IMR-90 (cell line): ENCODE measurements at regions not wholly inside any gene's neighbourhood (a gene's known extent, or its start where the extent isn't known, plus 50 kb on each side); places are given as distances from the start of the nearest gene placed in this dataset.

Source experiments
- ATAC-seq: fragments of 200-7000 bp; cut with Tn5 transposase; 2 replicates; pipeline ENCODE4 v1.9.1; 2020; ENCODE audit warnings: low read depth, mild to moderate bottlenecking, moderate library complexity
- BruUV-seq: library from RNA; stranded (reverse); fragments of 400-500 nt; replicated peaks from 2 replicates; lab custom pipeline; 2021; lab: Mats Ljungman, UMichigan
- CTCF ChIA-PET: fragments of 300-600 bp; formaldehyde crosslinking; extraction: SDS; loops from one replicate; lab custom pipeline; 2021; ENCODE audit warnings: antibody characterized with exemption; lab: Yijun Ruan, JAX
- POLR2A ChIA-PET: fragments of 300-600 bp; sonication (Branson Sonifier 250); formaldehyde crosslinking; loops from one replicate; lab custom pipeline; 2022; ENCODE audit warnings: antibody characterized with exemption; ENCODE audit not compliant: unreplicated experiment; lab: Charles Lee
- DNase-seq: peaks from one replicate; pipeline ENCODE4 v3.0.0; 2013
- H2AFZ ChIP-seq: replicated peaks from 2 replicates; pipeline ENCODE3; 2013; ENCODE audit warnings: low read length, mild to moderate bottlenecking; ENCODE audit not compliant: poor library complexity
- H2AK5ac ChIP-seq: 2 replicates; pipeline ENCODE4 v1.6.1; 2013; ENCODE audit warnings: low read depth, low read length, inconsistent platforms
- H2AK9ac ChIP-seq: replicated peaks from 2 replicates; pipeline ENCODE3; 2013; ENCODE audit warnings: mild to moderate bottlenecking, low read depth, low read length, moderate library complexity; ENCODE audit not compliant: poor library complexity
- H2BK120ac ChIP-seq: 2 replicates; pipeline ENCODE4 v1.6.1; 2013; ENCODE audit warnings: low read depth, low read length, inconsistent platforms
- H2BK15ac ChIP-seq: 3 replicates; pipeline ENCODE4 v1.6.1; 2013; ENCODE audit warnings: low read depth, low read length, inconsistent platforms
- H2BK20ac ChIP-seq: 2 replicates; pipeline ENCODE4 v1.6.1; 2013; ENCODE audit warnings: low read depth, mild to moderate bottlenecking, inconsistent platforms, low read length, moderate library complexity
- H2BK5ac ChIP-seq: 2 replicates; pipeline ENCODE4 v1.6.1; 2013; ENCODE audit warnings: mild to moderate bottlenecking, low read depth, low read length, inconsistent platforms; ENCODE audit not compliant: poor library complexity, severe bottlenecking
- H3K14ac ChIP-seq: replicated peaks from 2 replicates; pipeline ENCODE4 v1.6.1; 2013; ENCODE audit warnings: low read depth, low read length, inconsistent platforms
- H3K18ac ChIP-seq: 2 replicates; pipeline ENCODE4 v1.6.1; 2013; ENCODE audit warnings: low read depth, low read length, control low read depth
- H3K23ac ChIP-seq: 2 replicates; pipeline ENCODE4 v1.6.1; 2013; ENCODE audit warnings: low read depth, low read length, inconsistent platforms
- H3K27ac ChIP-seq: 2 replicates; pipeline ENCODE4 v1.5.1; 2013; ENCODE audit warnings: mild to moderate bottlenecking, control low read depth, low read length; ENCODE audit not compliant: insufficient read depth
- H3K27me3 ChIP-seq: 2 replicates; pipeline ENCODE4 v1.6.1; 2013; ENCODE audit warnings: low read length; ENCODE audit not compliant: control insufficient read depth, insufficient read depth
- H3K36me3 ChIP-seq: 2 replicates; pipeline ENCODE4 v1.6.1; 2013; ENCODE audit warnings: low read length, mixed read lengths; ENCODE audit not compliant: control insufficient read depth, insufficient read depth
- H3K4ac ChIP-seq: 2 replicates; pipeline ENCODE4 v1.6.1; 2013; ENCODE audit warnings: low read depth, low read length, inconsistent platforms
- H3K4me1 ChIP-seq: 2 replicates; pipeline ENCODE4 v1.6.1; 2013; ENCODE audit warnings: low read length, mixed read lengths; ENCODE audit not compliant: control insufficient read depth, insufficient read depth
- H3K4me2 ChIP-seq: 2 replicates; pipeline ENCODE4 v1.6.1; 2013; ENCODE audit warnings: low read depth, mild to moderate bottlenecking, control low read depth, low read length, moderate library complexity
- H3K4me3 ChIP-seq: 2 replicates; pipeline ENCODE4 v1.5.1; 2013; ENCODE audit warnings: low read depth, mild to moderate bottlenecking, control low read depth, low read length, moderate library complexity; ENCODE audit not compliant: insufficient read depth
- H3K56ac ChIP-seq: 2 replicates; pipeline ENCODE4 v1.6.1; 2013; ENCODE audit warnings: low read length, inconsistent platforms; ENCODE audit not compliant: insufficient read depth; ENCODE audit errors: extremely low read depth
- H3K79me1 ChIP-seq, 2 experiments: 2 replicates each; pipeline ENCODE4 v1.6.1; 2013; ENCODE audit warnings: low read length in 2 of 2, inconsistent platforms in 1 of 2, low read depth in 1 of 2
- H3K9ac ChIP-seq: 2 replicates; pipeline ENCODE4 v1.6.1; 2013; ENCODE audit warnings: low read depth, low read length, control low read depth
- H3K9me1 ChIP-seq: 2 replicates; pipeline ENCODE4 v1.6.1; 2013; ENCODE audit warnings: low read length, inconsistent platforms; ENCODE audit not compliant: insufficient read depth
- H3K9me3 ChIP-seq: 2 replicates; pipeline ENCODE4 v1.6.1; 2013; ENCODE audit warnings: low read length; ENCODE audit not compliant: control insufficient read depth, insufficient read depth
- H4K20me1 ChIP-seq: 2 replicates; pipeline ENCODE4 v1.6.1; 2013; ENCODE audit warnings: low read length, inconsistent platforms; ENCODE audit not compliant: insufficient read depth
- H4K5ac ChIP-seq: 2 replicates; pipeline ENCODE4 v1.6.1; 2013; ENCODE audit warnings: mild to moderate bottlenecking, low read depth, low read length, control low read depth
- H4K8ac ChIP-seq, 2 experiments: 2 replicates each; pipeline ENCODE4 v1.6.1; 2013; ENCODE audit warnings: low read depth in 2 of 2, low read length in 2 of 2, control low read depth in 1 of 2, inconsistent platforms in 1 of 2
- H4K91ac ChIP-seq: 2 replicates; pipeline ENCODE4 v1.6.1; 2013; ENCODE audit warnings: low read depth, low read length, inconsistent platforms; ENCODE audit not compliant: insufficient read depth
- BHLHE40 ChIP-seq: fragments of 150-350 bp; IDR thresholded peaks from 2 replicates; pipeline ENCODE4 v1.6.1; 2016; ENCODE audit warnings: mild to moderate bottlenecking, low read depth, low read length
- CEBPB ChIP-seq: IDR thresholded peaks from 2 replicates; pipeline ENCODE4 v1.6.1; 2012; ENCODE audit warnings: low read depth, low read length, improper control_type of control experiment
- MAFK ChIP-seq: IDR thresholded peaks from 2 replicates; pipeline ENCODE4 v1.6.1; 2012; ENCODE audit warnings: low read depth, low read length, improper control_type of control experiment
- MXI1 ChIP-seq: IDR thresholded peaks from 2 replicates; pipeline ENCODE4 v1.6.1; 2012; ENCODE audit warnings: low read depth, mild to moderate bottlenecking, low read length, moderate library complexity, borderline replicate concordance
- POLR2A ChIP-seq: IDR thresholded peaks from 2 replicates; pipeline ENCODE4 v1.6.1; 2012; ENCODE audit warnings: mild to moderate bottlenecking, low read depth, low read length
- RCOR1 ChIP-seq: IDR thresholded peaks from 2 replicates; pipeline ENCODE4 v1.6.1; 2012; ENCODE audit warnings: mild to moderate bottlenecking, low read length, improper control_type of control experiment; ENCODE audit not compliant: insufficient replicate concordance
- RFX5 ChIP-seq: IDR thresholded peaks from 2 replicates; pipeline ENCODE4 v1.8.0; 2012; ENCODE audit warnings: low read depth, mild to moderate bottlenecking, low read length, moderate library complexity
- WGBS, 2 experiments: methylation state at CpG; one replicate each; pipeline versions ENCODE4 v1.1.5 to v1.1.7; 2013; ENCODE audit warnings: missing lambda C conversion rate in 2 of 2; ENCODE audit not compliant: insufficient read length in 1 of 2; ENCODE audit errors: extremely low coverage in 2 of 2; 5-methylcytosine and 5-hydroxymethylcytosine counted together
- dilution Hi-C: fragments of 300-500 bp; cut with HindIII; formaldehyde crosslinking; loops from one replicate; pipeline ENCODE4 v1.14.3; 2018; ENCODE audit warnings: low sequenced_read_pairs; ENCODE audit not compliant: unreplicated experiment
- in situ Hi-C: fragments of 300-500 bp; cut with MboI; formaldehyde crosslinking; loops from 3 replicates; pipeline ENCODE4 v1.14.3; 2019; ENCODE audit warnings: low sequenced_read_pairs, inconsistent platforms, mixed read lengths
- intact Hi-C: fragments of 100-400 bp; cut with micrococcal nuclease; formaldehyde crosslinking; loops from 2 replicates; pipeline ENCODE4 v1.10.0; 2022
- TF ChIP-seq, protein P1 (sequence below): fragments of 150-350 bp; IDR thresholded peaks from 2 replicates; pipeline ENCODE4 v1.6.1; 2017; ENCODE audit warnings: mild to moderate bottlenecking, antibody characterized with exemption, low read length, low read depth
- TF ChIP-seq, protein P2 (sequence below): conservative IDR thresholded peaks from 2 replicates; pipeline ENCODE4 v1.5.1; 2012; ENCODE audit warnings: mild to moderate bottlenecking, low read depth, low read length, improper control_type of control experiment

GRCh38 chr5:152861231-152861630, 456.2 kb upstream of the NMUR2 start:
- intact Hi-C loops, result no loop called here
- H4K5ac ChIP-seq, result no peak overlapping the region
- no peak overlapping the region for H2AK9ac ChIP-seq
- no peak overlapping the region for H2BK120ac ChIP-seq
- no peak overlapping the region for H2AK5ac ChIP-seq
- no TSS peak for BruUV-seq
- H3K36me3 ChIP-seq, result no peaks in the 10 kb centered on the region
- no peak overlapping the region for H4K8ac ChIP-seq
- no peaks in the 10 kb centered on the region for H3K9me1 ChIP-seq
- H4K91ac ChIP-seq, result no peak overlapping the region
- H3K9me3 ChIP-seq, result peaks cover 2% of the 10 kb centered on the region; the same call in 1 of the 2 replicates
- POLR2A ChIA-PET, result no interaction called here
- H2AFZ ChIP-seq, result no peak overlapping the region
- dilution Hi-C loops, result no loop called here
- CTCF ChIA-PET, result no interaction called here
- DNase-seq, result no peak
- no peak overlapping the region for H2BK5ac ChIP-seq
- H3K27me3 ChIP-seq, result no peaks in the 10 kb centered on the region
- no peak overlapping the region for H3K18ac ChIP-seq
- H2BK15ac ChIP-seq, result no peak overlapping the region
- in situ Hi-C loops, result no loop called here
- no peak overlapping the region for H3K4me2 ChIP-seq
- TF ChIP-seq POLR2A (no peak), MXI1 (no peak), RFX5 (no peak), MAFK (no peak), CEBPB (no peak), RCOR1 (no peak), BHLHE40 (no peak)
- TF ChIP-seq, protein P1, sequence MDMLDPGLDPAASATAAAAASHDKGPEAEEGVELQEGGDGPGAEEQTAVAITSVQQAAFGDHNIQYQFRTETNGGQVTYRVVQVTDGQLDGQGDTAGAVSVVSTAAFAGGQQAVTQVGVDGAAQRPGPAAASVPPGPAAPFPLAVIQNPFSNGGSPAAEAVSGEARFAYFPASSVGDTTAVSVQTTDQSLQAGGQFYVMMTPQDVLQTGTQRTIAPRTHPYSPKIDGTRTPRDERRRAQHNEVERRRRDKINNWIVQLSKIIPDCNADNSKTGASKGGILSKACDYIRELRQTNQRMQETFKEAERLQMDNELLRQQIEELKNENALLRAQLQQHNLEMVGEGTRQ, result no peak
- TF ChIP-seq, protein P2, sequence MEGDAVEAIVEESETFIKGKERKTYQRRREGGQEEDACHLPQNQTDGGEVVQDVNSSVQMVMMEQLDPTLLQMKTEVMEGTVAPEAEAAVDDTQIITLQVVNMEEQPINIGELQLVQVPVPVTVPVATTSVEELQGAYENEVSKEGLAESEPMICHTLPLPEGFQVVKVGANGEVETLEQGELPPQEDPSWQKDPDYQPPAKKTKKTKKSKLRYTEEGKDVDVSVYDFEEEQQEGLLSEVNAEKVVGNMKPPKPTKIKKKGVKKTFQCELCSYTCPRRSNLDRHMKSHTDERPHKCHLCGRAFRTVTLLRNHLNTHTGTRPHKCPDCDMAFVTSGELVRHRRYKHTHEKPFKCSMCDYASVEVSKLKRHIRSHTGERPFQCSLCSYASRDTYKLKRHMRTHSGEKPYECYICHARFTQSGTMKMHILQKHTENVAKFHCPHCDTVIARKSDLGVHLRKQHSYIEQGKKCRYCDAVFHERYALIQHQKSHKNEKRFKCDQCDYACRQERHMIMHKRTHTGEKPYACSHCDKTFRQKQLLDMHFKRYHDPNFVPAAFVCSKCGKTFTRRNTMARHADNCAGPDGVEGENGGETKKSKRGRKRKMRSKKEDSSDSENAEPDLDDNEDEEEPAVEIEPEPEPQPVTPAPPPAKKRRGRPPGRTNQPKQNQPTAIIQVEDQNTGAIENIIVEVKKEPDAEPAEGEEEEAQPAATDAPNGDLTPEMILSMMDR, result no peak
- no peak overlapping the region for H3K9ac ChIP-seq
- no peak for ATAC-seq
- H3K23ac ChIP-seq, result no peak overlapping the region
- no peak overlapping the region for H3K56ac ChIP-seq
- no peaks in the 10 kb centered on the region for H4K20me1 ChIP-seq
- no peaks in the 10 kb centered on the region for H3K4me1 ChIP-seq
- no peak overlapping the region for H3K4ac ChIP-seq
- H3K14ac ChIP-seq, result no peak overlapping the region
- no peaks in the 10 kb centered on the region for H3K79me1 ChIP-seq
- H3K27ac ChIP-seq, result no peak overlapping the region
- no peak overlapping the region for H2BK20ac ChIP-seq
- H3K4me3 ChIP-seq, result no peak overlapping the region
- 100% methylated on average over 1 of the region's 3 CpGs; no CpG with 5 or more reads in 1 of the 2 experiments for WGBS, 2 experiments
